A172 (cell line): ENCODE measurements at regions not wholly inside any gene's neighbourhood (a gene's known extent, or its start where the extent isn't known, plus 50 kb on each side); places are given as distances from the start of the nearest gene placed in this dataset.
"Not testable (repeated sequence)": the region's sequence is repeated elsewhere in the genome, so short reads cannot be mapped to it uniquely, and the experiment has no call there.

Experiments used
- DNase-seq: peaks from one replicate; pipeline ENCODE4 v3.0.0-alpha.2; 2015; ENCODE audit warnings: low spot score

- no peak for DNase-seq
These were observed 154.0 kb downstream of the PRL start for GRCh38 chr6:22142856-22143255.

- no peak for DNase-seq
These were observed 151.5 kb downstream of the PRL start for GRCh38 chr6:22145376-22145775.

- DNase-seq: peak; percentile 7
These were observed 150.8 kb downstream of the PRL start for GRCh38 chr6:22145823-22146677.

GRCh38 chr6:22146678-22146930 is 150.2 kb downstream of the PRL start:
- DNase-seq: no peak

- no peak for DNase-seq
These were observed 149.7 kb downstream of the PRL start for GRCh38 chr6:22146931-22147701.

GRCh38 chr6:22147921-22148776 is 148.7 kb downstream of the PRL start:
- peak; percentile 29 for DNase-seq

GRCh38 chr6:22149096-22149495 is 147.7 kb downstream of the PRL start:
- DNase-seq: no peak

GRCh38 chr6:22149501-22150367 is 147.1 kb downstream of the PRL start:
- no peak for DNase-seq

GRCh38 chr6:22150368-22151035 is 146.3 kb downstream of the PRL start:
- no peak for DNase-seq

- DNase-seq: no peak
These were observed 144.9 kb downstream of the PRL start for GRCh38 chr6:22151892-22152291.

GRCh38 chr6:22152841-22153240 is 144.0 kb downstream of the PRL start:
- no peak for DNase-seq

GRCh38 chr6:22153384-22154158 is 143.3 kb downstream of the PRL start:
- DNase-seq: no peak

- DNase-seq: no peak
These were observed 141.3 kb downstream of the PRL start for GRCh38 chr6:22155551-22155950.

GRCh38 chr6:22157233-22157632 is 139.6 kb downstream of the PRL start:
- no peak for DNase-seq

- DNase-seq: no peak
These were observed 132.6 kb downstream of the PRL start for GRCh38 chr6:22164236-22164635.

- DNase-seq: not testable (repeated sequence)
These were observed 125.8 kb downstream of the PRL start for GRCh38 chr6:22171006-22171405.

GRCh38 chr6:22171885-22172284 is 125.0 kb downstream of the PRL start:
- not testable (repeated sequence) for DNase-seq

- DNase-seq: no peak
These were observed 123.5 kb downstream of the PRL start for GRCh38 chr6:22173311-22173710.

- not testable (repeated sequence) for DNase-seq
These were observed 116.6 kb downstream of the PRL start for GRCh38 chr6:22180250-22180649.

GRCh38 chr6:22184371-22184770 is 112.5 kb downstream of the PRL start:
- no peak for DNase-seq
